ENCODE measurements at regions not wholly inside any gene's neighbourhood (a gene's known extent, or its start where the extent isn't known, plus 50 kb on each side); places are given as distances from the start of the nearest gene placed in this dataset.

DNA sequence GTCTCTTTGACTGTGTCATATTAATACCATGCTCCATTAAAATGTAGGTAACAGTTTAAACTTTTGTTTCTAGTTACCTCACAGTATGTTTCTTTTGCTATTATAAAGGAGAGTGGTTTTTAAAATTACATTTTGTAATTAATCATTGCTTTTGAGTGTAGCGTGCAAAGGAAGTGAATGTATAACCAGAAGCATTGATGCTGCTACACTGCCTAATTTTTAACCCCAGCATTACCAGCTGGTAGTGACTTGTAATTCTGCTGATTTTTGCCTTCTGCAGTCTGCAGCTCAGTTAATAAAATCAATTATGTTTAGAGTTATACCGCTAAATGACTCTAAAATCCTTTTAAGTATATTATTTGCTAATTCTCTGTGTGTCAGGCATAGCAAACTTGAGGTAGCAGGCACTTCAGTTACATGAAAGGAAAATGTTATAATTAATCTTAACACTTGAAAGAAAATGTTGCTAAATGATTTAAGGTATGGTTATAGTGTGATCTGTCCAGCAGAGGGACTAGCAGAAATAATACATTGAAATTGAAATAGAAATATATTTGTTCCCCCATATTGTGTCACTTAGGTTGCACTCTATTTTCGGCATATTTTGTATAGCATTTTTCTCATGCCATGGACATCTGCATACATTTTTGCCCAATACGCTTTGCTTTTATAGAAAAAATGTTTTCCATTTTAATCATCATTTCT is 388.5 kb downstream of the CNTNAP4 start:
- intact Hi-C loops (cut with DNase I; ENCODE audit: low total_unique reads) = no loop called here
- Histone ChIP-seq H3K4me3 (no peak overlapping the region), H3K9me3 (no peaks in the 10 kb centered on the region), H3K27me3 (no peaks in the 10 kb centered on the region), H3K4me1 (no peaks in the 10 kb centered on the region), H3K36me3 (no peaks in the 10 kb centered on the region), H3K27ac (no peak overlapping the region)
- no peak for DNase-seq (ENCODE audit: low spot score in 2 of 2)
- TF ChIP-seq CTCF (IDR thresholded peaks at IDR 0.05) = no peak
- TF ChIP-seq POLR2A (IDR thresholded peaks at IDR 0.05) = no peak
- no peak for TF ChIP-seq POLR2AphosphoS5 (IDR thresholded peaks at IDR 0.05)

GRCh38 chr16:76668207-76668725 is 391.1 kb downstream of the CNTNAP4 start:
- Histone ChIP-seq H3K9me3 (no peaks in the 10 kb centered on the region), H3K4me1 (no peaks in the 10 kb centered on the region), H3K4me3 (no peak overlapping the region), H3K27me3 (no peaks in the 10 kb centered on the region), H3K27ac (no peak overlapping the region), H3K36me3 (no peaks in the 10 kb centered on the region)
- TF ChIP-seq CTCF (IDR thresholded peaks at IDR 0.05) (no peak), POLR2A (IDR thresholded peaks at IDR 0.05) (no peak), POLR2AphosphoS5 (IDR thresholded peaks at IDR 0.05) (no peak)
- intact Hi-C loops (cut with DNase I; ENCODE audit: low total_unique reads) = no loop called here
- DNase-seq (ENCODE audit: low spot score in 2 of 2) = no peak

DNA sequence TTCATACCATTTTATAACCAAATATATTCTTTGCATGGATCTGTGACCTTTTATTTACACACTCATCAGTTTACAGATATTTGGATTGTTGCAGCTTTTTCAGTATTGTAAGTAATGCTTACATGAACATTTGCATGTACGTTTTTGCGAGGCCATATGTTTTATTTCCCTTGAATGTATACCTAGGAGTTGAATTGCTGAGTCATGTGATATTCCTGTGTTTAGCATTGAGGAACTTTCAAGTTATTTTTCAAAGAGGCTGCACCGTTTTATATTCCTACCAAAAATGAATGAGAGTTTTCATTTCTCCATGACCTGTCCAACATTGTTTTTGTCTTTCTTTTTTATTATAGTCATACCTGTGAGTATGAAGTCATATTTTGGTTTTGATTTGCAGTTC is 392.1 kb downstream of the CNTNAP4 start:
- no peak overlapping the region for H3K4me3 ChIP-seq
- H3K27ac ChIP-seq = no peak overlapping the region
- no peaks in the 10 kb centered on the region for H3K4me1 ChIP-seq
- TF ChIP-seq POLR2A (IDR thresholded peaks at IDR 0.05) (no peak), POLR2AphosphoS5 (IDR thresholded peaks at IDR 0.05) (no peak), CTCF (IDR thresholded peaks at IDR 0.05) (no peak)
- H3K27me3 ChIP-seq = no peaks in the 10 kb centered on the region
- intact Hi-C loops (cut with DNase I; ENCODE audit: low total_unique reads) = no loop called here
- H3K9me3 ChIP-seq = no peaks in the 10 kb centered on the region
- DNase-seq (ENCODE audit: low spot score in 2 of 2) = no peak
- no peaks in the 10 kb centered on the region for H3K36me3 ChIP-seq

GRCh38 chr16:76670125-76670857 is 393.1 kb downstream of the CNTNAP4 start:
- intact Hi-C loops (cut with DNase I; ENCODE audit: low total_unique reads) = no loop called here
- H3K4me1 ChIP-seq = no peaks in the 10 kb centered on the region
- DNase-seq (ENCODE audit: low spot score in 2 of 2) = no peak
- H3K4me3 ChIP-seq = no peak overlapping the region
- H3K27me3 ChIP-seq = no peaks in the 10 kb centered on the region
- no peaks in the 10 kb centered on the region for H3K9me3 ChIP-seq
- no peaks in the 10 kb centered on the region for H3K36me3 ChIP-seq
- no peak for TF ChIP-seq CTCF (IDR thresholded peaks at IDR 0.05)
- no peak for TF ChIP-seq POLR2AphosphoS5 (IDR thresholded peaks at IDR 0.05)
- TF ChIP-seq POLR2A (IDR thresholded peaks at IDR 0.05) = no peak
- H3K27ac ChIP-seq = no peak overlapping the region

DNA sequence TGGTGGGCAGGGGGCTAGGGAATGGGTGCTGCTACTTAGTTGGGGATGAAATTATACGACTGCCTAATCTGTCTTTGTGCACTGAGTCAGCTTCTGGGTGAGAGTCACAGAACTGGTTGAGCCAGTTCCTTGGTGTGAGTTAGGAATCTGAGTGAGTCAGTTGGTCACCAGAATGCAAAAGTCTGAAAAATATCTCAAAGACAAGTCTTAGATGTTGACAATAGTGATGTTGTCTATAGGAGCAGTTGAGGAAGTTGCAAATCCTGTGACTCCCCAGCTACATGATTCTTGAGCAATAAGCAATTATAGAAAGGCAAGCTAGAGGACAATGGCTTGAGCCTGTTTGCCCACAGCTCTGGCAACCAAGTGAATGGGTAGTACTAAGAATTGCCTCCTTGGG is 399.2 kb downstream of the CNTNAP4 start:
- Histone ChIP-seq H3K36me3 (no peaks in the 10 kb centered on the region), H3K4me1 (no peaks in the 10 kb centered on the region), H3K9me3 (no peaks in the 10 kb centered on the region), H3K27me3 (no peaks in the 10 kb centered on the region), H3K4me3 (no peak overlapping the region), H3K27ac (peak overlapping the region in 1 of 2 donors; percentile 17)
- intact Hi-C loops (cut with DNase I; ENCODE audit: low total_unique reads) = no loop called here
- no peak for TF ChIP-seq POLR2A (IDR thresholded peaks at IDR 0.05)
- peak in 1 of 3 donors; percentile 55 for TF ChIP-seq POLR2AphosphoS5 (IDR thresholded peaks at IDR 0.05)
- DNase-seq (ENCODE audit: low spot score in 2 of 2) = peak in 1 of 2 donors; percentile 59

Data from breast epithelium (tissue), 4 donors.